ENCODE measurements at regions not wholly inside any gene's neighbourhood (a gene's known extent, or its start where the extent isn't known, plus 50 kb on each side); places are given as distances from the start of the nearest gene placed in this dataset.

DNA sequence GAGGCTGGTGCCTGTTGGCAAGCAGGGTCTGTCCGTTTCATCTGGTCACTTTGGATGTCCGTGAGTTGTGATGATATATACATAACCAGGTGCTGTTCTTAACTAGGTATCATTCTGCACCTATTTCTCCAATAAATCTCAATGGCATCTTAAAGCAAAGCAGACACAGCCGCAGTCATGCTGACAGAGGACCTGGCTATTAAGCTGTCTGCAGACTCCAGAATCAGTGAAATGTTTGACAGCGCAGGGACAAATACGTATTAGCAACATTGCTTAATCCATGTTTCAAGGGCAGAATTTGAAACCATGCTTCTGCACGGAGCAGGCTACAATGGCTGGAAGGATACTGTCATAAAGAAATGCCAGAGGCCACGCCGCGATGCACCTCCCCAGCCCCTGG is 414.6 kb downstream of the ZNF516 start:
- no peak overlapping the region for H3K4me3 ChIP-seq (ENCODE audit: low read length)
- TF ChIP-seq, protein P1, sequence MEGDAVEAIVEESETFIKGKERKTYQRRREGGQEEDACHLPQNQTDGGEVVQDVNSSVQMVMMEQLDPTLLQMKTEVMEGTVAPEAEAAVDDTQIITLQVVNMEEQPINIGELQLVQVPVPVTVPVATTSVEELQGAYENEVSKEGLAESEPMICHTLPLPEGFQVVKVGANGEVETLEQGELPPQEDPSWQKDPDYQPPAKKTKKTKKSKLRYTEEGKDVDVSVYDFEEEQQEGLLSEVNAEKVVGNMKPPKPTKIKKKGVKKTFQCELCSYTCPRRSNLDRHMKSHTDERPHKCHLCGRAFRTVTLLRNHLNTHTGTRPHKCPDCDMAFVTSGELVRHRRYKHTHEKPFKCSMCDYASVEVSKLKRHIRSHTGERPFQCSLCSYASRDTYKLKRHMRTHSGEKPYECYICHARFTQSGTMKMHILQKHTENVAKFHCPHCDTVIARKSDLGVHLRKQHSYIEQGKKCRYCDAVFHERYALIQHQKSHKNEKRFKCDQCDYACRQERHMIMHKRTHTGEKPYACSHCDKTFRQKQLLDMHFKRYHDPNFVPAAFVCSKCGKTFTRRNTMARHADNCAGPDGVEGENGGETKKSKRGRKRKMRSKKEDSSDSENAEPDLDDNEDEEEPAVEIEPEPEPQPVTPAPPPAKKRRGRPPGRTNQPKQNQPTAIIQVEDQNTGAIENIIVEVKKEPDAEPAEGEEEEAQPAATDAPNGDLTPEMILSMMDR (conservative IDR thresholded peaks at IDR 0.05; ENCODE audit: low read depth, low read length): no peak
- DNase-seq (ENCODE audit: low read depth): no peak

DNA sequence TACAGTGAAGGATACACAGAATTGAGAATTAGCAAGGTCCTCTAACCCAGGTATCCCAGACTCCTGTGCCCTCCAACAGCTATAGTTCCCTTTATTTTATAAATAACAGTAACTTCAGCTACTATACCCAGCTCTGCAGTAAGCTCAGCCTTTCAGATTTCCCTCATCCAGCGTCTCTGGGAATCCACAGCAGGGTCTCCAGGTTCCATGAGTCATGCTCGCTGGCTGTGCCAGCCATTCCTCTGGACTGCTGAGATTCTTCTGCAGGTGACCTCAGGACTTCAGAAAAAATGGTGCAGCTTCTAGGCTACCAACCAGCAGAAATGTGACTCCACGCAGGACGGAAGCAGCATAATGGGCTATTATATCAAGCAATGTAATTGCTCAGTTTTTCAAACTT is 419.3 kb downstream of the ZNF516 start:
- no peak for DNase-seq (ENCODE audit: low read depth)
- TF ChIP-seq, protein P1 (conservative IDR thresholded peaks at IDR 0.05; ENCODE audit: low read depth, low read length): no peak
- H3K4me3 ChIP-seq (ENCODE audit: low read length): no peak overlapping the region

DNA sequence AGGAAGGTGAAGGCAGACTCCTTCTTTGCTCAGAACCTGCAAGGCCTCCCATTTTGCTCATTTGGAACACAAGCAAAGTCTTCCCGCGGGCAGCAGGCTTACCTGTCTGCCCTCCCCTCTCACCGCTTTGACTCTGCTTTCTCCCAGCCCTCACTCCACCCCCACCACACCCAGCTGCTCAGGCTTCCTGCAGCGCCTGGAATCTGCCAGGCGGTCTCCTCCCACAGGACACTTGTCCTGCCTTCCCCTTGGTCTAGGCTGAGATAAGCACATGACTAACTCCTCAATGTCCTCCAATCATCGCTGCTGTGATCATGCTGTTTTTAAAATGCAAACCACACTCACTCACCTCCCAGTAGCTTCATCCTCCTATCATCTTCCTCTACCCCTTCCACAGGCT is 430.0 kb downstream of the ZNF516 start:
- no peak overlapping the region for H3K4me3 ChIP-seq (ENCODE audit: low read length)
- TF ChIP-seq, protein P1 (conservative IDR thresholded peaks at IDR 0.05; ENCODE audit: low read depth, low read length): no peak
- no peak for DNase-seq (ENCODE audit: low read depth)

DNA sequence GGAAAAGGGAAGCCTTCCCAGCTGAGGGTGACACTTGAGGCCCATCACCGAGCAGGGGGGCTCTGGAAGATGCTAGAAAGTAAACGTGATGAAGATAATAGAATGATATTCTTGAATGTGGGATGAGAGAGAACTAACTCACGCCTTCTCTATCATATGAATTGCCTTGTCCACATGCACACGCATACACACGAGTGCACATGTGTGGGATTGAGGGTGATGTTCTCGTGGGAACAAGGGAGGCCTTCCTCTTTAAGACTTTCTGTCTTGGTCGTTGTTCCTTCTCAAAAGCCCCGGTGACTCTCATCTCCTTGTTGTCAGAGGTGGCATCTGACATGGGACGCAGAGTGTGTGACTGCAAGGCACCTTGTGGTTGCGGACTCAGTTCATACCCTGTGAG is 436.9 kb downstream of the ZNF516 start:
- TF ChIP-seq, protein P1 (conservative IDR thresholded peaks at IDR 0.05; ENCODE audit: low read depth, low read length): no peak
- no peak overlapping the region for H3K4me3 ChIP-seq (ENCODE audit: low read length)
- DNase-seq (ENCODE audit: low read depth): no peak

DNA sequence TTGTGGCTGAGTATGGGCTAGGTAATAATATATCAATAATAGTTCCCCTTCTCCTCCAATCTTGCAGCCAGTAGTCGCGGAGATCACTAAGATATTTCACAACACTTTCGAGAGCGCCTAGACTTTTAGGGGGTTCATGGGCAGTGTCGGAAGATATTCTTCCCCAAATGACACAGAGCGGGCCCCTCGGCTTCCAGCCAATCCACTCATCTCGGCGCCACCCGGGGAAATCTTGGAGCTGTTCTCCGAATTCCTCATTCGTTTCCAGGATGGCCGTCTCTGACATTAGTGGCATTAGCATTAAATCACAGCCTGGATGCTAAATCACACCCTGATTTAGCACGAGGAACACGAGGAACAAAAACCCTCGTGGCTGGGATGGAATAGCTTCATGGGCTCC is 437.7 kb downstream of the ZNF516 start:
- DNase-seq (ENCODE audit: low read depth): no peak
- no peak overlapping the region for H3K4me3 ChIP-seq (ENCODE audit: low read length)
- TF ChIP-seq, protein P1 (conservative IDR thresholded peaks at IDR 0.05; ENCODE audit: low read depth, low read length): no peak

DNA sequence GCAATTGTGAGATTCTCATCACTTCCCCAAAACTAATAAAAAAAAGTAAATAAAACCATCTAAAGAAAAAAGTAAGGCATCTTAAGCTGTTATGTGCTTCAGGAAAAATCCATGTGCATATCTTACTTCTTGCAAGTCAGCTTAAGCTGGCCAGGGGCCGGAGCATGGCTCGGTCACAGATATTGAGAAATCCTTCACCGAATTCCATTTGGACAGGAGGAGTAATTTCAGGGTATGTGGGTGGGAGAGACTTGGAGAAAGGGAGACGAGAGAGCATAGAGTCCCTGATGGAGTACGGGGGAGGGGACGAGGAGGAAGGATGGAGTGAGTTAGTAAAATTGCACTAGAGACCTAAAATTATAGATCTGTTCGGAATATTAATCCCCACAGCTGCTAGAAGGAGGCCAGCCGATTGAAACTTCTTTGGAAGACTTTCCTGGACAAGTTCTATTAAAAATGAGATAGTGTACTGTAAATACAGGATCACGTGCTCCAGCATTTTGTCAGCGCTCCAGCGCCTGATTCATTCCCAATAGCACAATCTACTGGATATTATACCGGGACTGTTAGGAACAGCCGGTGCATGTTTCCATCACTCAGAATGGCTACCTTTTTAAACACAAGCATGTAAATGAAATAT is 438.5 kb downstream of the ZNF516 start:
- TF ChIP-seq, protein P1 (conservative IDR thresholded peaks at IDR 0.05; ENCODE audit: low read depth, low read length): no peak
- no peak for DNase-seq (ENCODE audit: low read depth)
- H3K4me3 ChIP-seq (ENCODE audit: low read length): no peak overlapping the region

DNA sequence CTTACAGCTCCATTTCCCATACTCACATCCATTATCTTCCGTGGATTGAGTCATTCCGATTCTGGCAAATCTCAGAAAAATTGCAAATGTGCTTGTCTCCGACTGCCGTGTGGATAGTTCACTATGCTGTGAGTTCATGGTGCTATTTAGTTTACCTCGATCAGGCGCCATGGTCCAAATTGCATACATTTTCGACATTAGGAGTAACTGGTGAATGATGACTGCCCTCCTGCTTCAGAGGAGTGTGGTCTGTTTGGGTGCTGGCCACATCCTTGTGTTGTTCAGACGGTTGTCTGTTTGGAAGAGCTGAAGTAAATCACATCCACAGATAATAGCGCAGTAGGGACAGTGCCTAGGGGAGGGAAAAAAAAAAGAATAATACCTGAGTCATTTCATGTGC is 439.5 kb downstream of the ZNF516 start:
- TF ChIP-seq, protein P1 (conservative IDR thresholded peaks at IDR 0.05; ENCODE audit: low read depth, low read length): no peak
- DNase-seq (ENCODE audit: low read depth): no peak
- H3K4me3 ChIP-seq (ENCODE audit: low read length): no peak overlapping the region

Measured in retinal pigment epithelial cell (primary cell).